HT-29 (cell line): ENCODE measurements at regions not wholly inside any gene's neighbourhood (a gene's known extent, or its start where the extent isn't known, plus 50 kb on each side); places are given as distances from the start of the nearest gene placed in this dataset.

Experiments
- DNase-seq: peaks from one replicate; pipeline ENCODE4 v3.0.0-alpha.2; 2015; ENCODE audit warnings: low spot score

DNA sequence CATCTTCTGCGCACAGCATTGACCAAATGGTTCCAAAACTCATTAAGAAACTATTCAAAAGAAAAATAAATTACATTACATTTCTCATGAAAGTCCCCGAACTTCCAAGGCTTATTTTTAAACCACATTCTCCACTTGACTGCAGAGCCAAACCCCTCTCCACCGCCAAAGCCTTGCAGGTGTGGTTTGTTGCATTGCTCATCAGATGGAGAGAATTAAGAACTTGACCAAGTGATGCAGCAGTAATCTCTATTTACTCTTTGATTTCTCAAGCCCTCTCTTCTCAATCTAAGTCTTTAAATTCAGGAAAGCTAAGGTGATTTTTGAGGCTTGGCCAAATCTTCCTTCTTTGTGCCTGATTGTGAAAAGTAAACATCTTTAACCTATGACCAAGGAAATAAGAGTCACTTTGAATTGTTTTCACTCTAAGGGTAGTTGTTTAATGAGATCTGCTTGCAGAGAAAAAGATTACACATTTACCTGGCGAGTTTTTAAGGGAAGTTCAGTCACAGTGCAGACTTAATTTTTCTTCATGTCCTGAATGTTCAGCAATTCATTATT lies 290.5 kb upstream of the ITGA1 start:
- peak; percentile 61 for DNase-seq

DNA sequence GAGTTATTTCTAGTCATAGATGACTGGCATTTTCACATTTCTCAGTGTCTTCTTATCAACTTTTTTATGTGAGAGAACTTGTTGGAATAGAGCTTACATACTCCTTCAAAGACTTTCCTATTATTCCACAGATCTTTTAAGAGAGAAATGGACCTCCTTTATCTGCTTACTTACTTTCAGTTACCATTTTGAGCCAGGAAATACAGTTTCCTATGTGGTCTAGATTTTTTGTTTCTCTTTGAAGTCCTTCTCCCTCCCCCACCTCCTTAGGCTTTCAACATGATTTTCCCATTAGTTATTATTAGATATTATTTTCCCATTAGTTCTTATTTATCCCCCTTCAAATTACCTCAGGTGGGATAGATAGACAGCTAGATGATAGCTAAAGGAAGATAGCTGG lies 289.1 kb upstream of the ITGA1 start:
- no peak for DNase-seq

DNA sequence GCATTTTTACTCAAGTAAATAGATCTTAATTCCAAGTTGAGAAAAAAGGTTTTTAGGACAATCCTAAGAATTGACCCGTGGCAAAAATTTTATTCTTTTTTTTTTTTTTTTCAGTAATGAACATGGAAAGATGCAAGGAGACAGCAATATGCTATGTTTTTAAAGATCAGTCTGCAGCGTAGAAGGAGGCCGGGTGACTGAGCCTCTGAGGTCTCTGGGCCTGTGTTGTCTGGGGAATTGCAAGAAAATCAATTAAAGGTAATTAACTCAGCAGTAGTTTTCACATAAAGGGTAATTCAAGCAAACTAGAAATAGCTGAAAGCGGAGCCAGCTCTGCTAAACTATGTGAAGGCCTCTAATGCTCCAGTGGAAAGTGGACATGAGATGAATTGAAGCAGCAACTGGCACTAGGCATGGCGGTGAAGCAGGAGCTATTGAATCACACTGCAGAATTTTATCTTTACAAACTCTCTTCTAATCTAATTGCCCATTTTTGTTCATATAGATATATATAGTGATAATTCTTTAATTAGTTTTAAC lies 285.2 kb upstream of the ITGA1 start:
- DNase-seq: no peak

DNA sequence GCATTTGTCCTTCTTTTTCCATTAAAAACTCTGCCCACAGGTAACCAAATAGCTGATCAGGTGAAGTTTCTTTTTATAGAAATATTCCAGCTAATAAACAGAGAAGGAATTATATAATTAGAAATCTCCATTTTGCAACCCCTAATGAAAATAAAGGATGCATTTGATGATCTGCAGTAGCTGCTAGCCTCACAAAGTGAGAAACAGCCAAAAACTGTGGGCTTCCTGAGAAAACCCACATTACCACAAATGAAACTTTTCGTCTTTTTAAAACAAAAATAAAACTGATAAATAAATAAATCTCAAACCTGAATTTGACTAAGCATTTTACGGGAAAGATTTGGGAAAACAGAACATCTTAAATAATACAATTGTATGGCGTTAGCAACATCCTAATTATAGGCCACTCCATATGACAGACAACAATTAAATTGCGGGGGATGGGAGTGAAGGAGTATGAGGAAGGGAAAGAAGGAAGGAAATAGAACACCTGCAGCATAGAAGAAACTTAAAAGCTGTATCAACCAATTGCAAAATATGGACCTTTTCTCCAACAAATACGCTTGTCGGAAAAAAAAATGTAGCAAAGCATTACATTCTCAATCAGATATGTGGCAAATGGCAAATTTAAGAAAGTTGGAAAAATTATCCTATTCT lies 283.0 kb upstream of the ITGA1 start:
- DNase-seq: no peak

DNA sequence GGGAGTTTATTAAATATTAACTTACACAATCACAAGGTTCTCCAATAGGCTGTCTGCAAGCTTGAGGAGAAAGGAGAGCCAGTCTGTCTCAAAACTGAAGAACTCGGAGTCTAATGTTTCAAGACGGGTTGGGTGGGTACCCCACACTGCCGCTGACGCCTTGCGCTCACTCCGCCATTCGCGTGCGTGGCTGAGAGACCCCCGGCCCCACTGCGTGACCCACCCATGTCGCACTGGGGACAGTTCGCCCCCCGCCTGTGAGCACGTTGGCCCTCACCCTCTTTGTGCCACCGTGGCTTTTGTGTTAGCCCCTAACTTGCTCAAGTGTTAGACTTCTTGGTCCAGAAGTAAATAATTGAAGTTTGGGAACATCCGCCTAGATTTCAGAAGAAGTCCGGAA lies 270.0 kb upstream of the ITGA1 start:
- DNase-seq: no peak

DNA sequence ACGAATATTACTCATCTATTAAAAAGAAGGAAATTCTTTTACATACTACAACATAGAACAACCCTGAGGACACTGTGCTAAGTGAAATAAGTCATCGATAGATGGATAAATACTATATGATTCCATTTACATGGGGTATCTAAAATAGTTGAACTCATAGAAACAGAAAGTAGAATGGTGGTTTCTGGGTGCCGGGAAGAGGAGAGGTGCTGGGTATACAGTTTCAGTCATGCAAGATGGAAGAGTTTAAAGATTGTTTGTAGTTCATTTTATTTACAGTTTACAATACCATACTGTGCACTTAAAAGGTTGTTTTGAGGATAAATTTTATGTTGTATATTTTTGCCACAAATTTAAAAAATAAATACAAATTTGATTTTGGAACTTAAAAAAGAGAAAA lies 267.5 kb upstream of the ITGA1 start:
- DNase-seq: no peak

DNA sequence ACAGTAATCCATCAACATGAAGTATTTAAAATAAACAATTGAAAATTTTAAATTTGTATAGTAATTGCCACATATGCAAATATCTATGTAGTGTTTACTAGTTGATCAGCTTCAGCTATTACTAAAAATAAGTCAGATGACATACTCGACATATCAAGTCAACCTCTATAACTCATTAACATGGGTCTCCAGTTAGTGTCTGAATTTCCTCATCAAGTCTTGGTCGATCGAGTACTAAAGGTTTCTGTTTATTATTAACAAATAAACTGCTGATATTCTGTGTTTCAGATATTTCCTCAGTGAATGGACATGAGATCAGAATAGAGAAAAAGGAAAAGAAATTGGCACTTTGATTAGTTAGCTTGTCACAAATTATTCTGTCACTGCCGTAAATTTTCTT lies 266.5 kb upstream of the ITGA1 start:
- no peak for DNase-seq

DNA sequence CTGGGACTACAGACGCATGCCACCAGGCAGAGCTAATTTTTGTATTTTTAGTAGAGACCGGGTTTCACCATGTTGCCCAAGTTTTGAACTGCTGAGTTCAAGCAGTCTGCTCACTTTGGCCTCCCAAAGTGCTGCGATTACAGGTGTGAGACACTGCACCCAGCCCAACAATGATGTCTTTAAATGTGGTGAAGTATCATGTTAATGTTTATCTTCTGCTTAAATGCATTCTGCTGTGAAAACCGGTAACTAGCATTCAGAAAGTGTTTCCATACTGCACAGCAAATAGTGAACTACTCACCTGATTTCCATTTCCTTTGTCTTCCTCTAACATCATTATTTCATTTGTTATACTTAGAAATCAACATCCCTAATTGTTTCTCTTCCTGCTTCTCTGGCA lies 264.0 kb upstream of the ITGA1 start:
- no peak for DNase-seq

DNA sequence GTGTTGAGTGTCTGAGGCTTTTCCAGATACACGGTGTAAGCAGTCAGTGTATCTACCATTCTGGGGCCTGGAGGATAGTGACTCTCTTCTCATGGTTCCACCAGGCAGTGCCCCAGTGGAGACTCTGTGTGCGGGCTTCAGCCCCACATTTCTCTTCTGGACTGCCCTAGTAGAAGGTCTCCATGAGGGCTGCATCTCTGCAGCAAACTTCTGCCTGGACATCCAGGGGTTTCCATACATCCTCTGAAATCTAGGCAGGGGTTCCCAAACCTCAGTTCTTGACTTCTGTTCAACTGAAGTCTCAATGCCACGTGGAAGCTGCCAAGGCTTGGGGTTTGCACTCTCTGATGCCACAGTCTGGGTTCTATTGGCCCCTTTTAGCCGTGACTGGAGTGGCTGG lies 256.6 kb upstream of the ITGA1 start:
- DNase-seq: no peak

DNA sequence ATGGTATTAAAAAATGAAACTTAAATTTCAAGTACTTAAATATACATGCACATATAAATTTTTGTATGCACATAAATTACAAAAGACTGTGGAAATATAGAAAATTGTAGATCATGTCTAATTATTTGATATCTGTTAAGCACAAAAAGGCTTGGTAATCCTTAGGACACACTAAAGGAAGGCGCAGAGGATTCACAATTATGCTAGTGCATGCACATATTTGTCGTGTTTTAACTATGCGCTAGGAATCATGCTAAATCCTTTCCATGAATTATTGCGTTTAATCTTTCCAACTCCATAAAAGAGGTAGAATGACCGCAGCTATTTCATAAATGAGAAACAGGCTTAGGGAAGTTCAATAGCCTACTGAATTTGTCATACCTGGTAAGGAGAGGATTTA lies 244.1 kb upstream of the ITGA1 start:
- DNase-seq: no peak

DNA sequence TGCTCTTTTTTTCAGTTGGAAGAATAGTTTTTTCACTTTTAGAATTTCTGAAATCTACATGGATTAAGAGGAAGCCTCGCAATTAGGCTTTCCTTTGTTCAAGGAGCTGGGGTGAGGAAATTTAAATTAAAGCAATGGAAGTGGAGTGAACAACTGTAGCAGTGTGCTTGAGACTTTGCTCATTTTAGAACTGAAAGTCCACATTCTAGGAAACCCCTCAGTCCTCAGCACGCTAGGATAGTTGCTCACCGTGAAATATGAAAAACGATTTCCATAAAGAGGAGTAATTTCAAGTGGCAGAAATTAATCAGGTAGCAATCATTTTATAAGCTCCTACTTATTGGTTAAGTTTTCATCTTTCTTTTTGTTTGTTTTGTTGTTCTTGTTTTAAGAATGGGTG lies 243.0 kb upstream of the ITGA1 start:
- no peak for DNase-seq

DNA sequence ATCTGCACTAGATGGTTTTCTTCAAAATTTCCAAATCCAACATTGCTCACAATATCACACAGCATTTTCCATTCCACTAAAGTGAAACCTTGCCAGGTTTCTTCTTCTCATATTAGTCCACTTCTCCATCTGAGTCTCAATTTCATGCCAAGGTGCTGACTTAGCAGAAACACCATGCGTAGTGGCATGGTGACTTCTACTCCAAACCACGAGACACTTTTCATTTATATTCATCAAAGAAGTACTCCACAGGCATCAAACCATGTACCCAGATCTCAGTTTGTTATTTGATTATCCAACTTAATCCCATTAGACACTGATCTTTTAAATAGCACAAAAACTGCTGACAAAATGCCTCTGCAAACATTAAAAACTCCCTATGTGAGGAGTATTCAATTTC lies 233.4 kb upstream of the ITGA1 start:
- no peak for DNase-seq

DNA sequence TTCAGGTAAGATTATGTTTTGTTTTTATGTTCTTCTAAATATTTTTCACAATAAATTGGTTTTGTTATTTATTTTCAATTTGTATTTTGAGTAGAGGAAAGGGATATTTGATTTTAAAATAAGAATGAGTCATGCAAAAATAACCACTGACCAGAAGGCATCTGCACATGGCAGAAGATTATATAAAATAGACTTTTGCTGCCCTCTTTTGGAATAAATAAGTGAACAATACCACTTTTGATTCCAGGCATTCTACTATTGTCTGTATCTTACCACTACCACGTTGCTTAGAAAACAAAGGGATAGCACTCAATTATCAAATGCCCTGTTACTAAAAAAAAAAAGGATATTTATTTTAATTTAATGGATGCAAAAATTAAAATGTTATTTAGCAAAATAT lies 227.3 kb upstream of the ITGA1 start:
- peak; percentile 63 for DNase-seq

DNA sequence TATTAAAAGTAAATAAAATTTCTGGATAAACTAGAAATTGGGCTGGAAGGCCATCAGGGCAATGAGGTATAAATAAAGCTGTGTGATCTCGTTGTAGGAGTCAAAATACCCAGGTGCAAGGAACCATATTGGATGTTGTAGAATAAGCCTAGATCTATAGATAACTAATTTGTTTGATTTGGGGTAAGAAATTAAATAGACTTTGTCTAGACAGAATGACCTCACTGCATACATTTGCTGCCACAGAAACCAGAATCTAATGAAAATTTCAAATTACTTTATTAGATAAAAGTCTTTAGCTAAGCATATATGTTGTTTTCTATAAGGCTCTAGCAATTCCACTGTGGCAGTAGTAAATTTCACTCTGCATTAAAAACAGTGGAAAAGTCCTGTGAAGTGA lies 225.2 kb upstream of the ITGA1 start:
- DNase-seq: no peak

DNA sequence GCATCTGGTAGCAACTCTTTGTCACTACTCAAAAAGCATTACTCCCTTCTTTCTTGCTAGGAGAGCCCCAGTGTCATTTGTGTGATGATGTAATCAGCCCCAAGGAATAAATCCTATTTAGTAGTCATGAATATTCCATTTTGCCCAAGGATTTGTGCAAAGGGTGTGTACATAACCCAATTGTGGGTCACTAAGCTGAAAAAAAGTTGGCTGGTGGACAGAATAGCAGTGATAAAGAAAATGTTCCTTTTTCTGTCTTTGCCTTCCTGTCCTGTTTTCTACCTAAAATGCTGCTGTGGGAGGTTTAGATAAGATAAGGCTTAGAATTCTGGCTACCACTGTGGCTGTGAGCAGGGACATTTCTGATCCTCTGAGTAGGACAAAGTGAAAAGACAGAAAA lies 223.1 kb upstream of the ITGA1 start:
- no peak for DNase-seq

DNA sequence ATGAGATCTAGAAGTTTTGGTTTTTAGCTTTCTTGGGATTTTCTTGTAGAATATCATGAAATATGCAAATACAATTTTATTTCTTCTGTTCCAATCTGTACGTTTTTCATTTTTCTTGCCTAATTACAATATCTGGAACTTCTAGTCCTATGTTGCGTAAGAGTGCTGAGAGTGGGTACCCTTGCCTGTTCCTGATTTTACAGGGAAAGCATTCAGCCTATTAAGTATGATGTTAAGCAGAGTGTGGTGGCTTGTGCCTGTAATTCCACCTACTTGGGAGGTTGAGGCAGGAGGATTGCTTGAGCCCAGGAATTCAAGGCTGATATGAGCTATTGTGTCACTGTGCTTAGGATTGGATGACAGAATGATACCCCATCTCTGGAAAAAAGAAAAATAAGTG lies 210.2 kb upstream of the ITGA1 start:
- DNase-seq: no peak

DNA sequence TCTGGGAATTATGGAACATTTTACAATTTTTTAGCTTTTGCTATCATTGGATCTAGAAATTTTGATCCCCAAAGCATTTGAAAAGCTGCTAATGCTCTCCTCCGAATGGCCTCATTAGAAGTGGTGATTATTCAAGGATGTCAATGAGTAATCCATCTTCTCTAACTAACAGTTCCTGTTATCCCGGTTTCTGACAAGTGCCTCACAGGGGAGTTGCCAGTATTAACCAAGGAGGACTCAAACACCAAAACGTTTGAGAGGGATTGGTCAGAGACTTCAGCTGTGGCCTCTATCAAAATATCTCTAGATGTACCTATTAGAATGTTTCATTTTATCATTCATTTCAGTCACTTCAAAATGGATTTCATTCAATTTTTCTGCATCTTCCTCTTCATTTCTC lies 208.3 kb upstream of the ITGA1 start:
- peak; percentile 83 for DNase-seq

DNA sequence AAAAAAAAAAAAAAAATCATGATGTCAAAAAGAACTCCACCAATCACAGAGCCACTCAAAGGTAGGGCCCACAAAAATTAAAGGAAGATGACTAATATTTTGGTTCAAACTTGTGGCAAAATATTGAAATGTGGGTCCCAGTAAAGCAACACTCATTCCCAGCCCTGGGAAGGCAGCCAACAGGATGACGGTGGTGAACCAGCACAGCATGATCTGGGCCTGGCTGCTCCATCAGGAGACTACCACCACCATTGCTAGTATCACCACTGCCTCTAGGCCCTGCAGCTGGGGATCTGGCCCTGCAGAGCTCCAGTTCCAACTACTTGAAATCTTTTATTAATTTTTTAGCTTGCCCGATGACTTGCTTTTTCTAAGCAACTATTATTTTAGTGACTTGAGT lies 206.8 kb upstream of the ITGA1 start:
- no peak for DNase-seq

DNA sequence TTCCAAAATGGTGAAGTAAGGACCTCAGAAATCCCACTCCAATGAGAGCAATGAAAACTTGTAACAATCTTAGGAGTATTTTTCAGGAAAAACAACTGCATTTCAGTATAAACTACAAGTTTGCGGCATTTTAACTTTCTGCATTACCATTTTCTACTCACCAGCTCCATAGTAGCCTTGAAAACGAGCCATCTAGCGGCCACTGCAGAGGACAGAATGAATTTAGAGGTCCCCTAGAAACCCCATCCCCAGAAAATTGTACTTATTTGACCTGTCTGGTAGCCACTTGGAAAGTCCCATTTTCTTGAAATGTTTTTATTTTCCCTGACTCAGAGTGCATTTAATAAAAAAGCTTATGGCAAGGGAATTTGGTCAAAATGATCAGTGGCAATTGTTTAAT lies 205.4 kb upstream of the ITGA1 start:
- DNase-seq: no peak

DNA sequence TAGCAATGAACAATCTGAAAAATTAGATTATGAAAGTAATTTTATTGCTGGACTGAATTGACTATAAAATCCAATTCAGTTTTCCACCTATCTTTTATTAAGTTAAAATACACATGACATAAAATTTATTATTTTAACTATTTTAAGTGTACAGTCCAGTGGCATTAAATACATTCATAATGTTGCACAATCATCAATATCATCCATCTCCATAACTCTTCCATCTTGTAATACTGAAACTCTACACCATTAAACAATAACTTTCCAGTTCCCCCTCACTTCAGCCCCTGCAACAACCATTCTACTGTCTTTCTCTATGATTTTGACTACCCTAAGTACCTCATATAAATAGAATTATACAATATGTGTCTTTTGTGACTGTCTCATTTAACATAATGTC lies 200.6 kb upstream of the ITGA1 start:
- DNase-seq: no peak

DNA sequence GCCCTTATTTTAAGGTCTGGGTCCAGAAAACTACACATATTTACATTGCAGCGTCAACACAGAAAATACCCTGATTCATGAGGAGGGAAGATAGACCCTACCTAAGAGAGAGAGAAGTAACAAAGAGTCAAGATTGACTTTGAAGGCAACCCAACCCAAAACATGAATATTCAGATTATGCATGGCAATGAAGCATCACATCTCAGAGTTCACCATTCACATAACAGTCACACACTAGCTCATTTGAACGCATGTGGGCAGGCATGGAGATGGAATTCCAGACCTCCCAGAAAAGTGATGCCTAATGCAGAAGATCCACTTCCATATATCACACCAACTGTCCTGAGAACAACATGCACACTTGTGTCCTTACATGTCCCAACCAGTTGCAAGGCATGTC lies 190.1 kb upstream of the ITGA1 start:
- no peak for DNase-seq

DNA sequence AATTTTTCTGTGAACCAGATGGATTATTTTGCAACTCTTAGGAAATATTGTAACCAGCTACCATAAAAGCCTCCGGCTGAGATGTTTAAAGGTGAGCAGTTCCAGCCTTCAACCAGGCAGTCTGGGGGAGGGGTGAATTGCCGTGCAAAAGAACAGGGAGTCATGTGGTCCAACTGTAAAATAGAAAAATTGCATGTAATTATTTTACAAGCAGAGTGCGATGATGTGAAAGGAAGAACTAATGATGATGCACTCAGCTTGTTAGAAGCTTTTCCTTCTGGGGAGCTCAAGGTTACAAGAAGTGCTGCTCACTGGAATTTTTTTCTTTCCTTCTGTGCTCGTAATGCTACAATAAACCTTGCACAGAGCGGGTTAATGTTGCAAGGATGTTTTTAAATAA lies 188.7 kb upstream of the ITGA1 start:
- no peak for DNase-seq

DNA sequence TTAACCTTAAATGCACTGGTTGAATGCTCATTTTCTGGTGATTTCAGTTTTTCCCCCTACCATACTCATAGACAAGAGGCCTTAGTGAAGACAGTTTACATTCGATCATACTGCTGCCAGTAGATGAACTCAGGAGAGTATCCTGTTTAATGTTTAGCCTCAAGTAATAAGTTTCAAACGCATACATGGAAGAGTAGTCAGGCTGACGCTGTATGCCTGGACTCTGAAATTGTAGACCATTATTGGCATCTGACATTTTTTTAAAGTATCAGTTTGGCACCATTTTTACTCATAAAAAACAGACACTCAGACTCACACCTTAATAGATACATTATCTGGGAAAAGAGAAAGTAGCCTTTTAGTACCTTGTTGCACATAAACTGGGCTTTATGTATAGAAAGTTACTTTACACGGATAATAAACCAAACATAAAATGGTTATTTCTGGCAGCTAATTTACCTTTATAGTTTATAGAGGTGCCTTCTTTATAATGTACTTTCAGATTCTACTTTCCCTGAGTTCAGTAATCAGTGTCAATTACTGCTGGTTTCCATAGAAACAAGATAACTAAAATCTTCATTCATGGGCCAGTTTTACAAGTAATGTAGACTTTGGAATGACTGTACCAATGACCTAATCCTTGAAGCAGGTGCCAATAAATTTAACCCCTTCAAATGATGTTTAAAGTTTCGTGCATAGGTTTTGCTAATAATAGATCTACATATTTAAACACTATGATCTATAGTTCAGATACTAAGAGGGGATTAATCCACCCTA lies 183.8 kb upstream of the ITGA1 start:
- no peak for DNase-seq
